HCT116 (cell line): ENCODE measurements at regions not wholly inside any gene's neighbourhood (a gene's known extent, or its start where the extent isn't known, plus 50 kb on each side); places are given as distances from the start of the nearest gene placed in this dataset.

Experiments used
- ATAC-seq: fragments of 200-7000 bp; cut with Tn5 transposase; 2 replicates; pipeline ENCODE4 v1.9.1; 2020; ENCODE audit warnings: mild to moderate bottlenecking, moderate library complexity
- BruUV-seq: library from RNA; stranded (reverse); fragments of 400-500 nt; replicated peaks from 2 replicates; lab custom pipeline; 2021; lab: Mats Ljungman, UMichigan
- CTCF ChIA-PET: fragments of 300-600 bp; sonication (Branson Sonifier 250); formaldehyde crosslinking; loops from one replicate; lab custom pipeline; 2021; ENCODE audit warnings: antibody characterized with exemption; lab: Charles Lee
- POLR2A ChIA-PET: fragments of 300-600, 350-600 bp; sonication (Branson Sonifier 250); formaldehyde crosslinking; loops from one replicate; lab custom pipeline; 2021; ENCODE audit warnings: antibody characterized with exemption; lab: Charles Lee
- RAD21 ChIA-PET, 2 experiments: fragments of 300-600 bp; sonication (Branson Sonifier 250); formaldehyde crosslinking; loops; one replicate each; lab custom pipeline; 2023; ENCODE audit warnings: low total read pairs in 2 of 2; ENCODE audit not compliant: uncharacterized antibody in 2 of 2, unreplicated experiment in 2 of 2, low non-redundant PET in 1 of 2; lab: Charles Lee
- DNase-seq: peaks from one replicate; pipeline ENCODE4 v3.0.0-alpha.2; 2010; ENCODE audit warnings: low read depth, low spot score
- H2AFZ ChIP-seq: fragments of 200-600 bp; shearing (Covaris generic), sonication (generic); 2 replicates; pipeline ENCODE4 v1.6.1; 2017; ENCODE audit warnings: low read depth, mixed run types, mixed read lengths, antibody characterized with exemption, low read length; ENCODE audit not compliant: poor library complexity, severe bottlenecking
- H3K27ac ChIP-seq: 2 replicates; pipeline ENCODE4 v1.5.1; 2012; ENCODE audit warnings: low read depth, low read length
- H3K27me3 ChIP-seq: fragments of 200-600 bp; sonication (generic); 2 replicates; pipeline ENCODE4 v1.6.1; 2016; ENCODE audit warnings: mixed run types, low read length, mixed read lengths; ENCODE audit not compliant: insufficient read depth
- H3K36me3 ChIP-seq, 2 experiments: fragments of 200-500 bp in 1 of 2; fragments of 200-600 bp in 1 of 2; sonication (Bioruptor generic) in 1 of 2; sonication (generic) in 1 of 2; 2 replicates each; pipeline versions ENCODE4 v1.5.1 to v1.6.1; 2014 to 2016; ENCODE audit warnings: low read length in 2 of 2, inconsistent platforms in 1 of 2, mixed read lengths in 1 of 2, mixed run types in 1 of 2; ENCODE audit not compliant: insufficient read depth in 2 of 2, control insufficient read depth in 1 of 2
- H3K4me1 ChIP-seq, 2 experiments: fragments of 200-600 bp in 1 of 2; sonication (generic) in 1 of 2; 2 replicates each; pipeline versions ENCODE4 v1.5.1 to v1.6.1; 2012 to 2017; ENCODE audit warnings: low read length in 2 of 2, inconsistent platforms in 1 of 2, mild to moderate bottlenecking in 1 of 2, mixed read lengths in 1 of 2, mixed run types in 1 of 2, moderate library complexity in 1 of 2; ENCODE audit not compliant: insufficient read depth in 2 of 2, control insufficient read depth in 1 of 2
- H3K4me2 ChIP-seq: fragments of 200-600 bp; sonication (generic); 2 replicates; pipeline ENCODE4 v1.6.1; 2017; ENCODE audit warnings: mixed run types, low read length, mixed read lengths
- H3K4me3 ChIP-seq, 2 experiments: fragments of 200-600 bp in 1 of 2; sonication (generic) in 1 of 2; replicated peaks in 1 of 2; 2 replicates each; pipeline ENCODE4 v1.5.1; 2011 to 2016; ENCODE audit warnings: low read length in 2 of 2, control low read depth in 1 of 2, low read depth in 1 of 2, mild to moderate bottlenecking in 1 of 2, mixed read lengths in 1 of 2, mixed run types in 1 of 2
- H3K79me2 ChIP-seq: fragments of 200-600 bp; sonication (generic); 2 replicates; pipeline ENCODE4 v1.6.1; 2017; ENCODE audit warnings: mild to moderate bottlenecking, mixed run types, low read length, moderate library complexity, mixed read lengths; ENCODE audit not compliant: insufficient read depth
- H3K9ac ChIP-seq: fragments of 200-600 bp; sonication (generic); 2 replicates; pipeline ENCODE4 v1.6.1; 2016; ENCODE audit warnings: low read length, mixed read lengths
- H3K9me2 ChIP-seq: fragments of 200-600 bp; sonication (generic), shearing (Covaris generic); 2 replicates; pipeline ENCODE4 v1.6.1; 2017; ENCODE audit warnings: mixed run types, mild to moderate bottlenecking, moderate library complexity; ENCODE audit not compliant: insufficient read depth
- H3K9me3 ChIP-seq, 2 experiments: fragments of 200-500 bp in 1 of 2; fragments of 200-600 bp in 1 of 2; sonication (Bioruptor generic) in 1 of 2; sonication (generic) in 1 of 2; 2 replicates each; pipeline ENCODE4 v1.6.1; 2014 to 2017; ENCODE audit warnings: low read length in 2 of 2, mixed read lengths in 2 of 2, inconsistent platforms in 1 of 2, low read depth in 1 of 2, mild to moderate bottlenecking in 1 of 2, mixed run types in 1 of 2, moderate library complexity in 1 of 2; ENCODE audit not compliant: control insufficient read depth in 1 of 2, insufficient read depth in 1 of 2
- H4K20me1 ChIP-seq: fragments of 200-600 bp; sonication (generic), shearing (Covaris generic); 2 replicates; pipeline ENCODE4 v1.6.1; 2017; ENCODE audit warnings: mixed run types, mild to moderate bottlenecking, moderate library complexity; ENCODE audit not compliant: insufficient read depth
- ATF3 ChIP-seq: IDR thresholded peaks from 2 replicates; pipeline ENCODE4 v1.6.1; 2012
- CEBPB ChIP-seq: IDR thresholded peaks from 2 replicates; pipeline ENCODE4 v1.6.1; 2012; ENCODE audit warnings: low read depth
- EGR1 ChIP-seq: IDR thresholded peaks from 2 replicates; pipeline ENCODE4 v1.6.1; 2012; ENCODE audit warnings: low read depth
- ELF1 ChIP-seq: IDR thresholded peaks from 2 replicates; pipeline ENCODE4 v1.6.1; 2012; ENCODE audit warnings: low read depth, borderline replicate concordance
- EZH2phosphoT487 ChIP-seq: fragments of 200-600 bp; IDR thresholded peaks from 2 replicates; pipeline ENCODE4 v1.6.1; 2018; ENCODE audit warnings: antibody characterized with exemption, borderline replicate concordance
- FOSL1 ChIP-seq: IDR thresholded peaks from 2 replicates; pipeline ENCODE4 v1.6.1; 2012; ENCODE audit warnings: low read depth
- MAX ChIP-seq: IDR thresholded peaks from 2 replicates; pipeline ENCODE4 v1.6.1; 2012
- POLR2A ChIP-seq: IDR thresholded peaks from 2 replicates; pipeline ENCODE4 v1.7.0; 2011; ENCODE audit warnings: borderline replicate concordance; ENCODE audit not compliant: insufficient read depth, insufficient read length; ENCODE audit errors: extremely low read depth
- POLR2AphosphoS5 ChIP-seq: IDR thresholded peaks from 2 replicates; pipeline ENCODE4 v1.6.1; 2011; ENCODE audit warnings: mild to moderate bottlenecking, low read depth, low read length, moderate library complexity
- RAD21 ChIP-seq: IDR thresholded peaks from 2 replicates; pipeline ENCODE4 v1.6.1; 2012; ENCODE audit warnings: low read depth, mild to moderate bottlenecking
- REST ChIP-seq: IDR thresholded peaks from 2 replicates; pipeline ENCODE4 v1.6.1; 2012; ENCODE audit warnings: low read depth
- SIN3A ChIP-seq: IDR thresholded peaks from 2 replicates; pipeline ENCODE4 v1.6.1; 2012; ENCODE audit warnings: low read depth
- SP1 ChIP-seq: IDR thresholded peaks from 2 replicates; pipeline ENCODE4 v1.6.1; 2012; ENCODE audit warnings: low read depth
- SRF ChIP-seq: IDR thresholded peaks from 2 replicates; pipeline ENCODE4 v1.6.1; 2012; ENCODE audit warnings: low read depth
- TCF7L2 ChIP-seq: IDR thresholded peaks from 2 replicates; pipeline ENCODE4 v1.7.0; 2011; ENCODE audit warnings: borderline replicate concordance, inconsistent platforms; ENCODE audit not compliant: insufficient read depth, insufficient read length; ENCODE audit errors: extremely low read depth
- YY1 ChIP-seq: IDR thresholded peaks from 2 replicates; pipeline ENCODE4 v1.6.1; 2011; ENCODE audit warnings: low read length, low read depth, moderate library complexity, mild to moderate bottlenecking; ENCODE audit not compliant: insufficient replicate concordance; ENCODE audit errors: extremely low read depth
- ZFX ChIP-seq: fragments of 450-650 bp; IDR thresholded peaks from 2 replicates; pipeline ENCODE4 v1.6.1; 2017
- intact Hi-C: fragments of 100-400 bp; cut with micrococcal nuclease; formaldehyde crosslinking; loops from 2 replicates; pipeline ENCODE4 v1.10.0; 2022
- TF ChIP-seq, protein P1 (sequence below), 3 experiments: fragments of 200-600 bp in 1 of 3; sonication (generic) in 1 of 3; IDR thresholded peaks in 2 of 3; conservative IDR thresholded peaks in 1 of 3; 2 replicates each; pipeline ENCODE4 v1.5.1; 2012 to 2017; ENCODE audit warnings: low read depth in 2 of 3, low read length in 2 of 3, antibody characterized with exemption in 1 of 3, borderline replicate concordance in 1 of 3, control low read depth in 1 of 3, mild to moderate bottlenecking in 1 of 3, mixed read lengths in 1 of 3, mixed run types in 1 of 3, moderate library complexity in 1 of 3; ENCODE audit not compliant: insufficient read depth in 1 of 3
- TF ChIP-seq, protein P2 (sequence below): IDR thresholded peaks from 2 replicates; pipeline ENCODE4 v1.6.1; 2011; ENCODE audit warnings: mild to moderate bottlenecking, low read length, moderate library complexity; ENCODE audit not compliant: insufficient replicate concordance; ENCODE audit errors: extremely low read depth

DNA sequence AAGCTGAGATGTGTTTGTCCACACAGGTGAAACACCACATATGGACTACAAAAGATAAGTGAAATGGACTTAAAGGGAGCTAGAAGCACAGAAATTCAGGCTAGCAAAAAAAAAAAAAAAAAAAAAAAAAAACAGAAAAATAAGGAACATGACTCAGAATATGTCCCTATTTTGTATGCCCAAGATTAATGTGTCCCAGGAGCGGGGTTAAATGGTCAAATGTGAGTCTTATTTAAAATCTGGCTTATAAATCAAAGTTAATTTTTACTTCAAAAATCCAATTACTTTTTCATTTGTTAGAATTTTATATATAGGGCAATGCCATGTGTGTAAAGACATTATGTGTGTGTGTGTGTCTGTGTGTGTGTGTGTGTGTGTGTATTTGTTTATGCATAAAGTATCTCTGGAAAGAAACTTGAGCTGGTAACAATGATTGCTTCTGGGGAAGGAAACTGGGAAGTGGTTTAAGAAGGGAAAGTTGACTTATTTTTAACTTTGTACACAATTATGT lies 986.5 kb downstream of the ROBO2 start:
- H4K20me1 ChIP-seq = no peaks in the 10 kb centered on the region
- H3K4me1 ChIP-seq = no peaks in the 10 kb centered on the region
- TF ChIP-seq MAX (no peak), EZH2phosphoT487 (no peak), SP1 (no peak), SRF (no peak), TCF7L2 (no peak), SIN3A (no peak), POLR2AphosphoS5 (no peak), REST (no peak), ZFX (no peak), POLR2A (no peak), ATF3 (no peak), EGR1 (no peak), YY1 (no peak), ELF1 (no peak), FOSL1 (no peak), RAD21 (no peak), CEBPB (no peak)
- TF ChIP-seq, protein P1, sequence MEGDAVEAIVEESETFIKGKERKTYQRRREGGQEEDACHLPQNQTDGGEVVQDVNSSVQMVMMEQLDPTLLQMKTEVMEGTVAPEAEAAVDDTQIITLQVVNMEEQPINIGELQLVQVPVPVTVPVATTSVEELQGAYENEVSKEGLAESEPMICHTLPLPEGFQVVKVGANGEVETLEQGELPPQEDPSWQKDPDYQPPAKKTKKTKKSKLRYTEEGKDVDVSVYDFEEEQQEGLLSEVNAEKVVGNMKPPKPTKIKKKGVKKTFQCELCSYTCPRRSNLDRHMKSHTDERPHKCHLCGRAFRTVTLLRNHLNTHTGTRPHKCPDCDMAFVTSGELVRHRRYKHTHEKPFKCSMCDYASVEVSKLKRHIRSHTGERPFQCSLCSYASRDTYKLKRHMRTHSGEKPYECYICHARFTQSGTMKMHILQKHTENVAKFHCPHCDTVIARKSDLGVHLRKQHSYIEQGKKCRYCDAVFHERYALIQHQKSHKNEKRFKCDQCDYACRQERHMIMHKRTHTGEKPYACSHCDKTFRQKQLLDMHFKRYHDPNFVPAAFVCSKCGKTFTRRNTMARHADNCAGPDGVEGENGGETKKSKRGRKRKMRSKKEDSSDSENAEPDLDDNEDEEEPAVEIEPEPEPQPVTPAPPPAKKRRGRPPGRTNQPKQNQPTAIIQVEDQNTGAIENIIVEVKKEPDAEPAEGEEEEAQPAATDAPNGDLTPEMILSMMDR (IDR thresholded peaks at IDR 0.05 in 2 of 3, conservative IDR thresholded peaks at IDR 0.05 in 1 of 3; ENCODE audit: borderline replicate concordance in 1 of 3, insufficient read depth in 1 of 3, low read depth in 2 of 3, low read length in 2 of 3) = no peak
- TF ChIP-seq, protein P2, sequence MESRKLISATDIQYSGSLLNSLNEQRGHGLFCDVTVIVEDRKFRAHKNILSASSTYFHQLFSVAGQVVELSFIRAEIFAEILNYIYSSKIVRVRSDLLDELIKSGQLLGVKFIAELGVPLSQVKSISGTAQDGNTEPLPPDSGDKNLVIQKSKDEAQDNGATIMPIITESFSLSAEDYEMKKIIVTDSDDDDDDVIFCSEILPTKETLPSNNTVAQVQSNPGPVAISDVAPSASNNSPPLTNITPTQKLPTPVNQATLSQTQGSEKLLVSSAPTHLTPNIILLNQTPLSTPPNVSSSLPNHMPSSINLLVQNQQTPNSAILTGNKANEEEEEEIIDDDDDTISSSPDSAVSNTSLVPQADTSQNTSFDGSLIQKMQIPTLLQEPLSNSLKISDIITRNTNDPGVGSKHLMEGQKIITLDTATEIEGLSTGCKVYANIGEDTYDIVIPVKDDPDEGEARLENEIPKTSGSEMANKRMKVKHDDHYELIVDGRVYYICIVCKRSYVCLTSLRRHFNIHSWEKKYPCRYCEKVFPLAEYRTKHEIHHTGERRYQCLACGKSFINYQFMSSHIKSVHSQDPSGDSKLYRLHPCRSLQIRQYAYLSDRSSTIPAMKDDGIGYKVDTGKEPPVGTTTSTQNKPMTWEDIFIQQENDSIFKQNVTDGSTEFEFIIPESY = no peak
- DNase-seq = no peak
- H3K9me2 ChIP-seq = no peaks in the 10 kb centered on the region
- no peak overlapping the region for H3K27ac ChIP-seq
- ChIA-PET CTCF (no interaction called here), RAD21 (no interaction called here), POLR2A (no interaction called here)
- H2AFZ ChIP-seq = no peak overlapping the region
- H3K36me3 ChIP-seq = no peaks in the 10 kb centered on the region
- no TSS peak for BruUV-seq
- no peak overlapping the region for H3K4me3 ChIP-seq
- H3K9me3 ChIP-seq = peaks cover 3 to 35% of the 10 kb centered on the region in 2 experiments; a peak in 2 of 4 replicates
- H3K27me3 ChIP-seq = no peaks in the 10 kb centered on the region
- intact Hi-C loops = no loop called here
- H3K79me2 ChIP-seq = no peaks in the 10 kb centered on the region
- no peak for ATAC-seq
- no peak overlapping the region for H3K9ac ChIP-seq
- H3K4me2 ChIP-seq = no peak overlapping the region
